ENCODE measurements at regions not wholly inside any gene's neighbourhood (a gene's known extent, or its start where the extent isn't known, plus 50 kb on each side); places are given as distances from the start of the nearest gene placed in this dataset.
"Not testable (repeated sequence)": the region's sequence is repeated elsewhere in the genome, so short reads cannot be mapped to it uniquely, and the experiment has no call there.

GRCh38 chr18:78505851-78506461 is 473.7 kb upstream of the SALL3 start:
- Mint-ChIP-seq H3K36me3 (no peaks in the 10 kb centered on the region), H3K27me3 (no peaks in the 10 kb centered on the region), H3K9me3 (peaks cover 6% of the 10 kb centered on the region), H3K4me1 (ENCODE audit: low read depth) (no peaks in the 10 kb centered on the region), H3K4me3 (no peak overlapping the region), H3K27ac (no peak overlapping the region)
- intact Hi-C loops (cut with micrococcal nuclease), result no loop called here
- CTCF ChIA-PET, result no interaction called here
- DNase-seq, result no peak
- POLR2A ChIA-PET, result no interaction called here

GRCh38 chr18:78507217-78507616 is 472.4 kb upstream of the SALL3 start:
- H3K4me3 Mint-ChIP-seq, result no peak overlapping the region
- H3K36me3 Mint-ChIP-seq, result no peaks in the 10 kb centered on the region
- H3K9me3 Mint-ChIP-seq, result peaks cover 6% of the 10 kb centered on the region
- H3K4me1 Mint-ChIP-seq (ENCODE audit: low read depth), result no peaks in the 10 kb centered on the region
- POLR2A ChIA-PET, result no interaction called here
- H3K27me3 Mint-ChIP-seq, result no peaks in the 10 kb centered on the region
- intact Hi-C loops (cut with micrococcal nuclease), result no loop called here
- no peak overlapping the region for H3K27ac Mint-ChIP-seq
- no peak for DNase-seq
- CTCF ChIA-PET, result no interaction called here

GRCh38 chr18:78508228-78508824 is 471.3 kb upstream of the SALL3 start:
- H3K27ac Mint-ChIP-seq; H3K4me3 Mint-ChIP-seq; H3K9me3 Mint-ChIP-seq; H3K4me1 Mint-ChIP-seq (ENCODE audit: low read depth); CTCF ChIA-PET; DNase-seq; H3K27me3 Mint-ChIP-seq; H3K36me3 Mint-ChIP-seq; POLR2A ChIA-PET; intact Hi-C loops (cut with micrococcal nuclease): not testable (repeated sequence)

GRCh38 chr18:78510091-78510490 is 469.5 kb upstream of the SALL3 start:
- POLR2A ChIA-PET, result no interaction called here
- H3K36me3 Mint-ChIP-seq, result no peaks in the 10 kb centered on the region
- no peaks in the 10 kb centered on the region for H3K27me3 Mint-ChIP-seq
- H3K9me3 Mint-ChIP-seq, result peaks cover 3% of the 10 kb centered on the region
- no peak overlapping the region for H3K4me3 Mint-ChIP-seq
- H3K4me1 Mint-ChIP-seq (ENCODE audit: low read depth), result no peaks in the 10 kb centered on the region
- intact Hi-C loops (cut with micrococcal nuclease), result no loop called here
- CTCF ChIA-PET, result no interaction called here
- no peak overlapping the region for H3K27ac Mint-ChIP-seq
- DNase-seq, result no peak

GRCh38 chr18:78510636-78511035 is 469.0 kb upstream of the SALL3 start:
- H3K36me3 Mint-ChIP-seq, result no peaks in the 10 kb centered on the region
- H3K4me3 Mint-ChIP-seq, result no peak overlapping the region
- no peaks in the 10 kb centered on the region for H3K27me3 Mint-ChIP-seq
- CTCF ChIA-PET, result no interaction called here
- H3K4me1 Mint-ChIP-seq (ENCODE audit: low read depth), result no peaks in the 10 kb centered on the region
- intact Hi-C loops (cut with micrococcal nuclease), result no loop called here
- peaks cover 3% of the 10 kb centered on the region for H3K9me3 Mint-ChIP-seq
- H3K27ac Mint-ChIP-seq, result no peak overlapping the region
- POLR2A ChIA-PET, result no interaction called here
- DNase-seq, result no peak

DNA sequence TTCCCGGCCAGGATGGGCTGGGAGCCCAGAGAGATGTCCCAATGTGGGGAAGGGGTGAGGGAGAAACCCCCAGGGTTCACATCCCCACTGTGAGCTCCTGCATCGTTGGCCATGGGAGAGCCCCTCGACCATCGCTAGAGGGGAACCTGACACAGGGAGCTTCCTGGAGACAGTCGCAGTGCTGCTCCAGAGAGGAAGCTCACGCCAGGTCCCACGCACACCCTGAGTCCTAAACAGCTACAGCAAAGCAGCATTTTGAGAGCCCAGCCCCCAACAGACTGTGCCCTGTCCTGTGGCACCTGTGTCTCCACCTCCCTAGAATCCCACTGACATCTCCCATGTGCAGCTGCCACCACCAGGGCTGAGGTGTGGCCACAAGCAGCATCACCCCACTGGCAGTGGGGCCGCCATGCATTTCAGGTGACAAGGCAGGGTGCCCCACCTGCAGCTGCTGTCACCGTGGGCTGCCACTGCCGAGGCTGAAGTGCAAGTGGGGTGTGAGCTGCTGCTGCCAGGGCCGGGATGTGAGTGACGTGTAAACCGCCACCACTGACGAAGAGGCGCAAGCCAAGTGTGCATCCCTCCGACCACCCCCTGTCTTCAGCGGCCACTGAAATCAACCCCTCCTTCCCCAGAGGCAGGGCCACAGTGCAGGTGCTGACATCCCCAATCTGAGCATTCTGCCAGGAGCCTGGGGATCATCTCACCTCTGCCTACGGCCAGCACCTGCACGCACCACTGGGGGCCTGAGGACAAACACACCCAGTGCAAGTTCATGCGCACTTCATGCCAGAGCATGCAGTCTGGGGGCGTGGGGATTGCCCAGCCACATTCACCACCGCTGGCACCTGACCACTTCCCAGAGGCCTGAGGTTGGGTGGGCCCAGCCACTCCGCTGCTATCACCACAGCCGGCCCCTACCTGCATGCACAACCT is 467.7 kb upstream of the SALL3 start:
- ChIA-PET CTCF (no interaction called here), POLR2A (no interaction called here)
- Mint-ChIP-seq H3K9me3 (peaks cover 3% of the 10 kb centered on the region), H3K4me1 (ENCODE audit: low read depth) (no peaks in the 10 kb centered on the region), H3K36me3 (no peaks in the 10 kb centered on the region), H3K27me3 (no peaks in the 10 kb centered on the region), H3K27ac (no peak overlapping the region), H3K4me3 (no peak overlapping the region)
- intact Hi-C loops (cut with micrococcal nuclease), result no loop called here
- no peak for DNase-seq

DNA sequence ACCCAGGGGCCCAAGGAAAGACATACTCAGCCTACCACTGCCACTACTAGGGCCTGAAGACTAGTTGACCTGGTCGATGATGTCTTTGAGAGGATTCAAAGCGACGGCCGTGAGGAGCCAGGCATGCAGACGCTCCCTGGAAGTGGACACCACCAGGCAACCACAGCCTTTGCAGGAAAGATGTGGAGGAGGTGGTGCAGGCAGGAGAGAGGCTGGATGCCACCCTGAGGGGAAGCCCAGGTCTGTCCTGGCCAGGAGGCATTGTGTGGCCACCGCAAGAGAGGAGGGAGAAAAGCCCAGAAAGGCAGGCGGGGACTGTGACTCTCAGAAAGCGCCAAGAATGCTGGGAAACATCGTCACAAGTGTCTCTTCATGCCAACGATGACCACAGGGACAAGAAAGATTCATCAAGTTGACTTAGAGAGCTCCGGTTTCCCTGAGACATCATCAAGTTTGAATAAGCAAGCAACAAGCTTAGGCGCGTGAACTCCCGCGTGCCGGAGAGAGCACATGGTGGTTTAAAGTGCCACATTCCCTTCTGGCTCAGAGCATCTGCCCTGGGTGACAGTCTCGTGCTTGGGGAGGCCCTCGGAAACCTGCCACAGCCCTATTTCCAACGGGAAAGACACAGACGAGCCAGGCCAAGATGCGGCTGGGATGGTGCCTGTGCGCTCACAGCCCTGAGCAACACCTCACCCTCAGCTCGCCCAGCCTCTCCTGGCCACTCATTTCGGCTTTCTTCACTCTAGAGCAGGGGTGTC is 464.5 kb upstream of the SALL3 start:
- Mint-ChIP-seq H3K4me3 (no peak overlapping the region), H3K4me1 (ENCODE audit: low read depth) (no peaks in the 10 kb centered on the region), H3K27ac (no peak overlapping the region), H3K36me3 (no peaks in the 10 kb centered on the region), H3K27me3 (no peaks in the 10 kb centered on the region), H3K9me3 (no peaks in the 10 kb centered on the region)
- ChIA-PET POLR2A (no interaction called here), CTCF (no interaction called here)
- no peak for DNase-seq
- intact Hi-C loops (cut with micrococcal nuclease), result no loop called here

DNA sequence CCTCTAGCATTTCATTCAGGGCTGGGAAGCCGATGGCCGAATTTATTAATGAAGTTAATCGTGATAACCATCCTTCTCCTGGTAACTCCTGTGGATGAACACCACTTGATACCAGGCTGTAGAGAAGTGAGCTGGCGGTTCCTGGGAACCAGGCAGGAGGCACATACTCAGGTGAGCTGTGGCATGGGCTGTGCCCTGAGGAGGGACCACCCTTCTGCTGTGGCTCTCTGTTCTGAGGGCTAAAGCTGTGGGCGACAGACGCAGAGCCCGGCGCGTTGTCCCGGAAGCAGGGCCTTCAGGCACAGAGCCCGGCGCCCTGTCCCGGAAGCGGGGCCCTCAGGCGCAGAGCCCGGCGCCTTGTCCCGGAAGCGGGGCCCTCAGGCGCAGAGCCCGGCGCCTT is 462.3 kb upstream of the SALL3 start:
- H3K9me3 Mint-ChIP-seq, result no peaks in the 10 kb centered on the region
- H3K36me3 Mint-ChIP-seq, result no peaks in the 10 kb centered on the region
- H3K4me1 Mint-ChIP-seq (ENCODE audit: low read depth), result no peaks in the 10 kb centered on the region
- H3K27ac Mint-ChIP-seq, result no peak overlapping the region
- ChIA-PET POLR2A (no interaction called here), CTCF (no interaction called here)
- H3K27me3 Mint-ChIP-seq, result no peaks in the 10 kb centered on the region
- intact Hi-C loops (cut with micrococcal nuclease), result no loop called here
- no peak for DNase-seq
- H3K4me3 Mint-ChIP-seq, result no peak overlapping the region

GRCh38 chr18:78517973-78518372 is 461.6 kb upstream of the SALL3 start:
- no peaks in the 10 kb centered on the region for H3K36me3 Mint-ChIP-seq
- no peak overlapping the region for H3K27ac Mint-ChIP-seq
- H3K9me3 Mint-ChIP-seq, result no peaks in the 10 kb centered on the region
- intact Hi-C loops (cut with micrococcal nuclease), result no loop called here
- ChIA-PET CTCF (interaction anchor here (0.7 kb wide), 1 partner anchor 152 kb away, joined by 4 read pairs; no protein-coding TSS in a partner anchor), POLR2A (no interaction called here)
- no peak overlapping the region for H3K4me3 Mint-ChIP-seq
- no peaks in the 10 kb centered on the region for H3K4me1 Mint-ChIP-seq (ENCODE audit: low read depth)
- no peaks in the 10 kb centered on the region for H3K27me3 Mint-ChIP-seq
- DNase-seq, result no peak

DNA sequence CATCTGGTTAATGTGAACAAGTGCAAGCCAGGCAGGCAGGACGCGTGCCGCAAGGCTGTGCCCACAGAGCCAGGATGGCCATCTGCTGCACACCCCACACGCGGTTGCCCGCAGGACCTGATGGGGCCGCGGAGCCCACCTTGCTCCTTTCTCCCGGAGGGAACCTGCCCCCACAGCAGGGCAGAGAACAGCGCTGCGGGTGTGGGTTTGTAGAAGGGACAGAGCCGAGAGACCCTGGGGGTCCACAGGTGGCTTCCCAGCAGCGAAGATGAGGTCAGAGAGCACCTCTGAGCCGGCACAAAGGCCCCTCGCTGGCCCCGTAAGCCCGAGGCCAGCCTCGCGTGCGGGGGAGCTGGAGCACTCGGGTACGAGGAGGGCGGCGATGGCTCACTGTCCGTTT is 460.8 kb upstream of the SALL3 start:
- intact Hi-C loops (cut with micrococcal nuclease), result no loop called here
- no peak for DNase-seq
- no peak overlapping the region for H3K27ac Mint-ChIP-seq
- H3K4me1 Mint-ChIP-seq (ENCODE audit: low read depth), result no peaks in the 10 kb centered on the region
- no peaks in the 10 kb centered on the region for H3K36me3 Mint-ChIP-seq
- no peak overlapping the region for H3K4me3 Mint-ChIP-seq
- H3K9me3 Mint-ChIP-seq, result no peaks in the 10 kb centered on the region
- ChIA-PET POLR2A (no interaction called here), CTCF (no interaction called here)
- H3K27me3 Mint-ChIP-seq, result no peaks in the 10 kb centered on the region

DNA sequence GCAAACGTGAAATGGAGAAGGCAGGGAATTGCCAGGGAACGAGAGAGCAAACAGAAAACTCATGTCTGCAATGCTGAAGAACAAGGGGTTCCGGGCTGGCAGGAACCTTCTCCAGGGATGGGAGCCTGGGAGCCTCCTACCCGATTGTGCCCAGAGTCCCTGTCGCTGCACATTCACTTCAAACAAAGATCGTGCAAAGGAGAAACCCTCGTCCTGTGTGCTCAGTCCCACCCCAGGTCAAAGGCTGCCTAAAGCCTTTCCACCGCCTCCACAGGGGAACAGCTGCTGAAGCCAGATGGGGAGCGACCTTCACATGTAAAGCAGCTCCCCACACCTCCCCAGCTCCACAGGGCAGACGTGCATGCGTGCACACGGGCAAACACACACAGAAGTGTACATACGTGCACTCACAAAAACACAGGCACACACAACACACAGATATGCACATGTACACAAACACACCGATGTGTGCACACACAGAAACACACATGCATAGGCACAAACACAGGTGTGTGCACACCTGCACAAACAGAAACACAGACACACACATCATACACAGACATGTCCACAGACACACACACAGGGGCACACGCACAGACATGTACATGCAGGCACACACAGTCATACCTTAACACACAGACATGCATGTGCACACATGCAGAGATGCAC is 460.1 kb upstream of the SALL3 start:
- Mint-ChIP-seq H3K27me3 (no peaks in the 10 kb centered on the region), H3K4me3 (no peak overlapping the region), H3K4me1 (ENCODE audit: low read depth) (no peaks in the 10 kb centered on the region), H3K9me3 (no peaks in the 10 kb centered on the region), H3K27ac (no peak overlapping the region), H3K36me3 (no peaks in the 10 kb centered on the region)
- intact Hi-C loops (cut with micrococcal nuclease), result no loop called here
- no peak for DNase-seq
- ChIA-PET CTCF (no interaction called here), POLR2A (no interaction called here)

GRCh38 chr18:78521136-78521535 is 458.5 kb upstream of the SALL3 start:
- Mint-ChIP-seq H3K4me3 (no peak overlapping the region), H3K27ac (no peak overlapping the region), H3K36me3 (no peaks in the 10 kb centered on the region), H3K27me3 (no peaks in the 10 kb centered on the region), H3K9me3 (no peaks in the 10 kb centered on the region), H3K4me1 (ENCODE audit: low read depth) (no peaks in the 10 kb centered on the region)
- ChIA-PET CTCF (no interaction called here), POLR2A (no interaction called here)
- intact Hi-C loops (cut with micrococcal nuclease), result no loop called here
- no peak for DNase-seq
